Tibial nerve (tissue), 4 donors: ENCODE measurements at regions not wholly inside any gene's neighbourhood (a gene's known extent, or its start where the extent isn't known, plus 50 kb on each side); places are given as distances from the start of the nearest gene placed in this dataset.

Experiments used
- DNase-seq, 2 donors: peaks; one replicate each; pipeline ENCODE4 v3.0.0-alpha.2; 2019; ENCODE audit warnings: low spot score in 2 of 2
- H3K27ac ChIP-seq, 4 donors: fragments of 200-600 bp; sonication (generic) in 3 of 4; one replicate each; pipeline ENCODE4 v1.5.1; 2017 to 2019; ENCODE audit warnings: mild to moderate bottlenecking in 1 of 4
- H3K27me3 ChIP-seq, 2 donors: fragments of 200-600 bp; sonication (generic) in 1 of 2; one replicate each; pipeline versions ENCODE4 v1.5.1 to v1.6.0; 2017 to 2019
- H3K36me3 ChIP-seq, 3 donors: fragments of 200-600 bp; sonication (generic); one replicate each; pipeline ENCODE4 v1.5.1; 2018 to 2019
- H3K4me1 ChIP-seq, 4 donors: fragments of 200-600 bp; sonication (generic) in 3 of 4; one replicate each; pipeline ENCODE4 v1.5.1; 2017 to 2019
- H3K4me3 ChIP-seq, 4 donors: fragments of 200-600 bp; sonication (generic) in 3 of 4; one replicate each; pipeline ENCODE4 v1.5.1; 2017 to 2019; ENCODE audit warnings: mild to moderate bottlenecking in 1 of 4, moderate library complexity in 1 of 4
- H3K9me3 ChIP-seq, 4 donors: fragments of 200-600 bp; sonication (generic) in 3 of 4; one replicate each; pipeline ENCODE4 v1.5.1; 2017 to 2019
- CTCF ChIP-seq, 5 experiments: fragments of 200-600 bp in 3 of 5; fragments of 450-650 bp in 2 of 5; sonication (generic) in 3 of 5; IDR thresholded peaks; one replicate each; pipeline ENCODE4 v1.5.1; 2016 to 2019; ENCODE audit warnings: antibody characterized with exemption in 5 of 5, mild to moderate bottlenecking in 3 of 5, moderate library complexity in 2 of 5
- EP300 ChIP-seq, 2 donors: sonication (generic); formaldehyde crosslinking; IDR thresholded peaks; one replicate each; pipeline ENCODE4 v1.6.1; 2017; ENCODE audit warnings: antibody characterized with exemption in 2 of 2, mild to moderate bottlenecking in 1 of 2
- POLR2A ChIP-seq, 2 donors: fragments of 450-650 bp; IDR thresholded peaks; one replicate each; pipeline ENCODE4 v1.6.1; 2017; ENCODE audit warnings: antibody characterized with exemption in 2 of 2, mild to moderate bottlenecking in 2 of 2, moderate library complexity in 2 of 2
- WGBS, 2 donors: methylation state at CpG; one replicate each; pipeline ENCODE4 v1.1.5; 2018; 5-methylcytosine and 5-hydroxymethylcytosine counted together

GRCh38 chr16:48904333-48904732 lies 294.4 kb upstream of the N4BP1 start:
- H3K36me3 ChIP-seq, result no peaks in the 10 kb centered on the region
- H3K9me3 ChIP-seq, result no peaks in the 10 kb centered on the region
- TF ChIP-seq POLR2A (IDR thresholded peaks at IDR 0.05) (no peak), EP300 (IDR thresholded peaks at IDR 0.05) (no peak), CTCF (IDR thresholded peaks at IDR 0.05) (no peak)
- no peak for DNase-seq
- WGBS, 2 donors, result 69 to 71% methylated on average over 5 of the region's 5 CpGs
- no peak overlapping the region for H3K4me3 ChIP-seq
- no peak overlapping the region for H3K27ac ChIP-seq
- H3K27me3 ChIP-seq, result no peaks in the 10 kb centered on the region
- no peaks in the 10 kb centered on the region for H3K4me1 ChIP-seq

DNA sequence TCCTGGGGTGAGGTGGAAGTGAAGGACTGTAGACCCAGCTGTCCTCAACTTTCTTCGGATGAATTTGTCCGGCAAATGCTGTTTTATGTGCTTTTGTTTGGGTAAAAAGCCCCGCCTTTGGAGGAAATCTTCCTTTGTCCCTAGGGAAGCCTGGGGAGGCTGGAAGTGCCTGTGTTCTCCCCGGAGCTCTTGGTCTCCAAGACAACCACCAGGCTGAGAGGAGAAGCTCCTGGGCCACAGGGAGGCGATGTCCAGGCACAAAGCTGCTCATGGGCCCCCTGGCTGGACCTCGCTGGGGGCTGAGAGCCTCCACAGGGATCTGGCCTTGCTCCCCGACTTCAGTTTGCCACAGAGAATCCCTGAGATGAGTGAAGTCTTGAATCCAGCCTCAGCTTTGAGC lies 293.1 kb upstream of the N4BP1 start:
- TF ChIP-seq POLR2A (IDR thresholded peaks at IDR 0.05) (no peak), CTCF (IDR thresholded peaks at IDR 0.05) (no peak), EP300 (IDR thresholded peaks at IDR 0.05) (no peak)
- H3K4me3 ChIP-seq, result no peak overlapping the region
- no peak overlapping the region for H3K27ac ChIP-seq
- H3K27me3 ChIP-seq, result no peaks in the 10 kb centered on the region
- 33 to 57% methylated on average over 7 of the region's 7 CpGs for WGBS, 2 donors
- no peaks in the 10 kb centered on the region for H3K4me1 ChIP-seq
- no peak for DNase-seq
- no peaks in the 10 kb centered on the region for H3K36me3 ChIP-seq
- no peaks in the 10 kb centered on the region for H3K9me3 ChIP-seq

- no peaks in the 10 kb centered on the region for H3K36me3 ChIP-seq
- no peaks in the 10 kb centered on the region for H3K27me3 ChIP-seq
- H3K9me3 ChIP-seq, result no peaks in the 10 kb centered on the region
- H3K4me1 ChIP-seq, result no peaks in the 10 kb centered on the region
- DNase-seq, result no peak
- TF ChIP-seq POLR2A (IDR thresholded peaks at IDR 0.05) (no peak), CTCF (IDR thresholded peaks at IDR 0.05) (no peak), EP300 (IDR thresholded peaks at IDR 0.05) (no peak)
- H3K27ac ChIP-seq, result no peak overlapping the region
- 60 to 65% methylated on average over 9 of the region's 9 CpGs for WGBS, 2 donors
- H3K4me3 ChIP-seq, result no peak overlapping the region
Measured at GRCh38 chr16:48901712-48902374, 291.9 kb upstream of the N4BP1 start.

- DNase-seq, result no peak
- no peak overlapping the region for H3K27ac ChIP-seq
- TF ChIP-seq EP300 (IDR thresholded peaks at IDR 0.05), result no peak
- TF ChIP-seq CTCF (IDR thresholded peaks at IDR 0.05), result no peak
- no peak for TF ChIP-seq POLR2A (IDR thresholded peaks at IDR 0.05)
- H3K4me1 ChIP-seq, result no peaks in the 10 kb centered on the region
- H3K9me3 ChIP-seq, result no peaks in the 10 kb centered on the region
- no peak overlapping the region for H3K4me3 ChIP-seq
- 62 to 76% methylated on average over 1 of the region's 1 CpG for WGBS, 2 donors
- no peaks in the 10 kb centered on the region for H3K36me3 ChIP-seq
- no peaks in the 10 kb centered on the region for H3K27me3 ChIP-seq
Measured at GRCh38 chr16:48899500-48899899, 289.5 kb upstream of the N4BP1 start.

DNA sequence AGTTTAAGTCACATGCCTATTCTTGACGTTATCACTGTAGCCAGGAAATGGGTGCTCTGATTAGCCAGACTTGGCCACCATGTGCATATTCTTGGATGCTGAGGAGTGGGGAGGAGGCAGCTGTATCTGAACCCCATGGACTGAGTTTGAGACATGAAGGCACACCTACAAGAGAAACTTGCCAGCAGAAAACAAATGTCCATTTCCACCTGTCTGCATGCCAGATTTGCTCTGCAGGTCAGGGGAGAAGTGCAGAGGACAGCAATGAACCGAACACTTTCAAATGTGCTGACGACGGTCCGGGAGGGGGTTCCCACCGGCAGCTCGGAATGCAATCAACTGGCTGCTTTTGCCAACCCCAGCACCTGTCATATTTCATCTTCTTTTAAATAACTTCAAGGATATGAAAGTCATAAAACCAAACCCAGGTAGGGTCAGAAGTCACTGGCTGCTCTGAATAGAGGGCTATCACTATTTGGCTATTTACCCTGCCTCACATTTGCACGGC lies 287.8 kb upstream of the N4BP1 start:
- DNase-seq, result no peak
- no peaks in the 10 kb centered on the region for H3K27me3 ChIP-seq
- H3K36me3 ChIP-seq, result no peaks in the 10 kb centered on the region
- WGBS, 2 donors, result 75 to 80% methylated on average over 8 of the region's 8 CpGs
- H3K4me3 ChIP-seq, result no peak overlapping the region
- H3K9me3 ChIP-seq, result no peaks in the 10 kb centered on the region
- no peaks in the 10 kb centered on the region for H3K4me1 ChIP-seq
- TF ChIP-seq EP300 (IDR thresholded peaks at IDR 0.05) (no peak), CTCF (IDR thresholded peaks at IDR 0.05) (no peak), POLR2A (IDR thresholded peaks at IDR 0.05) (no peak)
- H3K27ac ChIP-seq, result no peak overlapping the region
